ENCODE measurements at regions not wholly inside any gene's neighbourhood (a gene's known extent, or its start where the extent isn't known, plus 50 kb on each side); places are given as distances from the start of the nearest gene placed in this dataset.
A peak's percentile ranks its signal among the peaks of the same experiment; 100 is the strongest.
"Not testable (repeated sequence)": the region's sequence is repeated elsewhere in the genome, so short reads cannot be mapped to it uniquely, and the experiment has no call there.

- DNase-seq: peak in 1 of 10 donors; percentile 8
Observed at GRCh38 chr5:52007230-52007858, 624.1 kb downstream of the ISL1 start.

DNA sequence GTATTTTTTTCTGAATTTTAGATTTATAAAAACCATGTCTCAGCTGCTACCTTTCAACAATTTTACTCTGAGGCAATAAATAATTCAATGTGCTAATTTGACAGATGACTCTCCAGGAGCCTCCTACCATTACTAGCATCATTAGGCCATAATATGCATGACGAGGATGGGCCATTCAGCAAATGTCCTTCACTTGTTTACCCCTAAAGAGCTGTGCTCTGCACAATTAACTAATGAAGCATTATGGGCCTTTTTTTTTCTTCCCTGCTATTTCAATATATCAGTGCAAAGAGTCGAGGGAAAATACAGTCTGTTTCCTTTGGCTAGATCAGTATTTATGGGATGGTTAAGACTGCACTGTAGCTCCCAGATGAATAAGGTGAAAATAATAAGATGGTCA, 627.2 kb downstream of the ISL1 start:
- intact Hi-C loops (cut with DNase I): no loop called here
- no peak for DNase-seq

More at GRCh38 chr5:52007230-52007858, 624.1 kb downstream of the ISL1 start:
- intact Hi-C loops (cut with DNase I): loop anchor here (2.0 kb wide), 1 partner anchor 1045 kb away; no protein-coding TSS in a partner anchor

DNA sequence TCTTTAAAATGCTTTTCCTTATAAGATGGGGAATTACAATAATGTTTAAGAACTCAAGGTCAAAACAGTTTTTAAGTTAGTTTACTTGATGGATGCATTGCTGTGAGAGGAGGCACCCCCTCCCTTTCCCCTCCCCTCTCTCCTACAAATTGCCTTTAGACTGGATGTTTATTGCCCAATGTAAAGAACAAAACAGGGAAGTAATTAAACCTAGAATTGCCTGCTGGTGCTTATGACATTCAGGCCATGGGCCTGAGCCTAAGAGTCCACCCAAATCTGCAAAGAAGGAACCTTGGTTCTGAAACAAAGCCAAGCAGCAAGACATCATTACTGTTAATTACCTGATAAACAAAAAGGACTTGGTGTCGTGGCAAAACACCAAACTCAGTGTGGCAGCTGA, 630.3 kb downstream of the ISL1 start:
- intact Hi-C loops (cut with DNase I): no loop called here
- no peak for DNase-seq

DNA sequence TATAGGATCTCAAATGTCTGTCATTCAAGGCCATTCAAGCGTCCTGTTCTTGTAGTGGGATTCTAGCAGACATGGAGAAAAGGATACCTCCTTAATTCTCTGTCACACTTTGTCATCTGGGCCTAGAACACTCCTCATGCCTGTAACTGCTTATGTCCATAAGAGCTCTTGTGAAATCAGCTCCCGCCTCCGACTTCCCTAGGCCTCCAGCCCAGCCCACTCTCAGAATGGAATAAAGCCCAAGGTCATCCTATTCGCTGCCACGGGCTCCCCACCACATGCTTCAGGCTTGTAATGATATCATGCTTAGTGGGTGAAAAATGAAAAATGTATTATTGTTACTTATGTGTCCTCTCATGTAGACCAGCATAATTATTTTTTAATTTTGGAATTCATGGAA, 632.5 kb downstream of the ISL1 start:
- DNase-seq: no peak
- intact Hi-C loops (cut with DNase I): no loop called here

DNA sequence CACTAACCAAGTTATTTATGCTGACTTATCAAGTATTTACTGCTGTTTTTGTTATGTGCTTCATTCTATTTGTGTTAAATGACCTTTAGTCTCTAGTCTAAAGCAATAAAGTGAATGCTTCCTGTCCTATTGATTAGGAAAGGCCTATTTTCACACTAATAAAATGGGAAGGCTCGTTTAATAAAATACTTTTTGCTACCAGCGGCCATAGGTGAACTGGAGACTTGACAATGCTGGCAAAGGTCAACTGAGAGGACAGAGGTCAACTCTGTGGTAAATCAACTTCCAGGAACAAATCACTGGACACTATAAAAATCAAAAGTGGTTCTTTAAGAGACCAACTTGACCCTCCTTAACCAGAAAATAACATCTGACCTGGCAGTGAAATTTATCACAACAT, 634.3 kb downstream of the ISL1 start:
- intact Hi-C loops (cut with DNase I): no loop called here
- DNase-seq: no peak

DNA sequence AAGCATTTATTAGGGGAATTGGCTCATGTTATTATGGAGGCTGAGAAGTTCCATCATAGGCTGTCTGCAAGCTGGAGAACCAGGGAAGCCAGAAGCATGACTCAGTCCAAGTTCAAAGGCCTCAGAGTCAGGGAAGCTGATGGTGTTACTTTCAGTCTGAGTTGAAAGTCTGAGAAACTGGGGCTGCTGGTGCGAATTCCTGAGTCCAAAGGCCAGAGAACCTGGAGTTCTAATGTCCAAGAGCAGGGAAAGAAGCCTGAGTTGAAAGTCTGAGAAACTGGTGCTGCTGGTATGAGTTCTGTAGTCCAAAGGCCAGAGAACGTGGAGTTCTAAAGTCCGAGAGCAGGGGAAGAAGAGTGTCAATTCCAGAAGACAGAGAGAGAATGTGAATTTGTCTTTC, 641.1 kb downstream of the ISL1 start:
- intact Hi-C loops (cut with DNase I): no loop called here
- DNase-seq: no peak

- intact Hi-C loops (cut with DNase I): not testable (repeated sequence)
- peak in 2 of 10 donors; percentile 22 to 52 for DNase-seq
Observed at GRCh38 chr5:52029836-52030235, 646.6 kb downstream of the ISL1 start.

GRCh38 chr5:52041842-52042241, 658.6 kb downstream of the ISL1 start:
- intact Hi-C loops (cut with DNase I): no loop called here
- DNase-seq: no peak

- intact Hi-C loops (cut with DNase I): no loop called here
- DNase-seq: no peak
Observed at GRCh38 chr5:52043137-52043536, 659.9 kb downstream of the ISL1 start.

DNA sequence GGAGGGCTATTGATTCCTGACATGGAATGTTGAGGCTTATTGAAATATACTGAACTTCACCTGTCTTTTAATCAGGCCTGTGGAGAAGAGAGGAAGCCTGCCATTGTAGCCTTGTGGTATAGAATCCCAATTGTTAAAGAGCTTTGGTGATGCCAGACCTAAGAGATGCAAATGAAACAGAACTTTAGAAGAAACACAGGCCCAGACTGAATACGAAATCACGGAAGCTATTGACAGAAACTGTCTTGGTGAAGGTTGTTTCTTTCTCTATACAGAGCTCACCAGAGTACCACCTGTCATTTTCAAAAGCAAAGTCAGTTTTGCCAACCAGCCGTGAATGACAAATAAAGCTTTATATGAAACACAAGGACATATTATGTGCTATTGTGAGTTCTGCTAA, 660.3 kb downstream of the ISL1 start:
- no peak for DNase-seq

GRCh38 chr5:52051759-52052158, 668.5 kb downstream of the ISL1 start:
- intact Hi-C loops (cut with DNase I): no loop called here
- no peak for DNase-seq

More for the DNA sequence above, 660.3 kb downstream of the ISL1 start:
- intact Hi-C loops (cut with DNase I): no loop called here

GRCh38 chr5:52063186-52063585, 679.9 kb downstream of the ISL1 start:
- DNase-seq: no peak
- intact Hi-C loops (cut with DNase I): no loop called here

DNA sequence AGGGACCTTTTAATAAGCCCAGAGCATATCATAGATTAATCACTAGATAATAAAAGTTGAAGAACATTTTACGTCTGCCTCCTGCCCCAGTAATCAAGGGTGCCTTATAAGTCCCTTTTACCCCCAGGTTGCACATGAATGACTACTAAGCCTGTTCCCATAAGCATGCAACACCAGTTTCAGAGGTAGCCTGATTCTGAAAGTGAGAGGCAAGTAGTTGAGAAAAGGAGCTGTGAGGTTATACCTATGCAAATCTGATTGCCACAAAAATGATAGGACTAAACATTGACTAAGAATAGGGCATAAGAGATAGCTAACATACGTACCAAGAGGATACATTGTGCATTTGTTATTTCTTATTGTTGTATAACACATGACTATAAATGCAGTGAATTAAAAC, 681.9 kb downstream of the ISL1 start:
- no peak for DNase-seq
- intact Hi-C loops (cut with DNase I): no loop called here

- no peak for DNase-seq
- intact Hi-C loops (cut with DNase I): no loop called here
Observed at GRCh38 chr5:52069997-52070396, 686.7 kb downstream of the ISL1 start.

DNA sequence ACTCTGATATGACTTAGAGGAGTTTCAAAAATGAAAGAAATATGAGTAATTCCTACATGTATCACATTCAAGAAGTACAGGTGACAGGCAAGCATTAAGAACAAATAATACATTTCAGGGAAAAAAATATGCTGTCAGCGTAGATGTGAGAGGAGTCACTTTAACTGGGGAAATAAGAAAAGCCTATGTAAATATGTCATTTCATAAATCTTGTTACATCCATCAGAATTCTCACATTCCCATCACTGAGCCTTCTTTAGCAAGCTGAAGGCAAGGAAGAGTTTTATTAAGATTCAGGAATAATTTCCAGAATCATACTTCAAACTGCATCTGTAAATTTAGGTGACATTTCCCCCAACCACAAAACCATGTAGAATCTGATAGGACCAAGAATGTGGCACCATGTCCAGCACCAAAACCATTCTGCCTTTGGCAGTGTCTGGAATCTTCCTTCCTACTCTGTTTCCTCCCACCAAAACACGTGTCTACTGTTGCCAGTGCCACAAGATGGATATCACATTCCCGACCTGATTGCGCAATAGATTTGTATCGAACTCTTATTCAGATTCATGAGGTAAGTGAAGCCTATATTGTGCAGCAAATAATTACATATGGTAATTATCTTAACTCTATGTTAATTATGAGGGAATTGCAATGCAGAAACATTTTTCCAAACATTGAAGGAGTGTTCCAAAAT, 690.9 kb downstream of the ISL1 start:
- intact Hi-C loops (cut with DNase I): no loop called here

GRCh38 chr5:52077941-52078815, 694.9 kb downstream of the ISL1 start:
- no peak for DNase-seq
- intact Hi-C loops (cut with DNase I): no loop called here

More for the DNA sequence above, 690.9 kb downstream of the ISL1 start:
- no peak for DNase-seq

- peak in 1 of 10 donors; percentile 82 for DNase-seq
- intact Hi-C loops (cut with DNase I): not testable (repeated sequence)
Observed at GRCh38 chr5:52102311-52102710, 685.4 kb upstream of the ITGA1 start.

- intact Hi-C loops (cut with DNase I): no loop called here
Observed at GRCh38 chr5:52107210-52107905, 680.4 kb upstream of the ITGA1 start.

GRCh38 chr5:52119768-52120167, 667.9 kb upstream of the ITGA1 start:
- DNase-seq: no peak
- intact Hi-C loops (cut with DNase I): no loop called here

More at GRCh38 chr5:52107210-52107905, 680.4 kb upstream of the ITGA1 start:
- DNase-seq: no peak

GRCh38 chr5:52132053-52132452, 655.7 kb upstream of the ITGA1 start:
- intact Hi-C loops (cut with DNase I): no loop called here
- no peak for DNase-seq

Measured in posterior cingulate gyrus (tissue), 11 donors.